CD4-positive, alpha-beta T cell treated with Interleukin-6 at 100 ng/mL for 8 hours (primary cell): ENCODE measurements at regions not wholly inside any gene's neighbourhood (a gene's known extent, or its start where the extent isn't known, plus 50 kb on each side); places are given as distances from the start of the nearest gene placed in this dataset.

Source experiments
- DNase-seq: peaks from one replicate; pipeline ENCODE4 v3.0.0-alpha.2; 2020; ENCODE audit warnings: mixed read lengths, low spot score

- DNase-seq = no peak
Observed at GRCh38 chr13:107113387-107113786, 545.5 kb upstream of the ARGLU1 start.

- DNase-seq = no peak
Observed at GRCh38 chr13:107111248-107111647, 543.3 kb upstream of the ARGLU1 start.

GRCh38 chr13:107104631-107105030 lies 536.7 kb upstream of the ARGLU1 start:
- DNase-seq = no peak

- no peak for DNase-seq
Observed at GRCh38 chr13:107102676-107103075, 534.7 kb upstream of the ARGLU1 start.

- no peak for DNase-seq
Observed at GRCh38 chr13:107099661-107100060, 531.7 kb upstream of the ARGLU1 start.

- DNase-seq = no peak
Observed at GRCh38 chr13:107097916-107098315, 530.0 kb upstream of the ARGLU1 start.

GRCh38 chr13:107095876-107096275 lies 527.9 kb upstream of the ARGLU1 start:
- DNase-seq = no peak

- DNase-seq = no peak
Observed at GRCh38 chr13:107091861-107092260, 523.9 kb upstream of the ARGLU1 start.

GRCh38 chr13:107091428-107091827 lies 523.5 kb upstream of the ARGLU1 start:
- DNase-seq = no peak

GRCh38 chr13:107088061-107088460 lies 520.1 kb upstream of the ARGLU1 start:
- DNase-seq = no peak

GRCh38 chr13:107079423-107080049 lies 511.6 kb upstream of the ARGLU1 start:
- DNase-seq = no peak

GRCh38 chr13:107078229-107078765 lies 510.4 kb upstream of the ARGLU1 start:
- DNase-seq = no peak

GRCh38 chr13:107076801-107077200 lies 508.9 kb upstream of the ARGLU1 start:
- DNase-seq = no peak

GRCh38 chr13:107075576-107075975 lies 507.6 kb upstream of the ARGLU1 start:
- no peak for DNase-seq

GRCh38 chr13:107070792-107071191 lies 502.9 kb upstream of the ARGLU1 start:
- no peak for DNase-seq

GRCh38 chr13:107069108-107069776 lies 501.3 kb upstream of the ARGLU1 start:
- DNase-seq = no peak

GRCh38 chr13:107067381-107067780 lies 499.4 kb upstream of the ARGLU1 start:
- no peak for DNase-seq

- no peak for DNase-seq
Observed at GRCh38 chr13:107066355-107066754, 498.4 kb upstream of the ARGLU1 start.

GRCh38 chr13:107065036-107065435 lies 497.1 kb upstream of the ARGLU1 start:
- no peak for DNase-seq

- DNase-seq = no peak
Observed at GRCh38 chr13:107057028-107057631, 489.2 kb upstream of the ARGLU1 start.

GRCh38 chr13:107043021-107043956 lies 475.4 kb upstream of the ARGLU1 start:
- DNase-seq = no peak

- no peak for DNase-seq
Observed at GRCh38 chr13:107035778-107036177, 467.8 kb upstream of the ARGLU1 start.
